Stimulated activated CD4-positive, alpha-beta T cell treated with anti-CD3 and anti-CD28 coated beads, TNF-alpha, amount 100 ng/mL, for 1 hour (primary cell): ENCODE measurements at regions not wholly inside any gene's neighbourhood (a gene's known extent, or its start where the extent isn't known, plus 50 kb on each side); places are given as distances from the start of the nearest gene placed in this dataset.

ENCODE experiments used
- DNase-seq, 3 donors: peaks; one replicate each; pipeline ENCODE4 v3.0.0-alpha.2; 2020; ENCODE audit warnings: low read depth in 3 of 3, low spot score in 1 of 3

GRCh38 chr22:27157666-27158370 is 500.4 kb downstream of the MIAT start:
- no peak for DNase-seq

GRCh38 chr22:27159016-27159415 is 501.6 kb downstream of the MIAT start:
- no peak for DNase-seq

- DNase-seq: no peak
These were observed 502.4 kb downstream of the MIAT start for GRCh38 chr22:27159716-27160295.

GRCh38 chr22:27163162-27164137 is 506.1 kb downstream of the MIAT start:
- no peak for DNase-seq

GRCh38 chr22:27164781-27165503 is 507.6 kb downstream of the MIAT start:
- no peak for DNase-seq

- DNase-seq: no peak
These were observed 511.3 kb downstream of the MIAT start for GRCh38 chr22:27168681-27169080.

GRCh38 chr22:27170491-27170890 is 513.1 kb downstream of the MIAT start:
- no peak for DNase-seq

GRCh38 chr22:27171212-27171611 is 513.8 kb downstream of the MIAT start:
- DNase-seq: no peak

- DNase-seq: no peak
These were observed 516.1 kb downstream of the MIAT start for GRCh38 chr22:27173530-27173929.

GRCh38 chr22:27175021-27175838 is 517.8 kb downstream of the MIAT start:
- no peak for DNase-seq

- DNase-seq: no peak
These were observed 518.6 kb downstream of the MIAT start for GRCh38 chr22:27175974-27176373.

- DNase-seq: no peak
These were observed 521.8 kb downstream of the MIAT start for GRCh38 chr22:27179161-27179560.

- no peak for DNase-seq
These were observed 524.1 kb downstream of the MIAT start for GRCh38 chr22:27181537-27181936.

GRCh38 chr22:27183474-27183873 is 526.1 kb downstream of the MIAT start:
- DNase-seq: no peak

GRCh38 chr22:27185099-27185709 is 527.8 kb downstream of the MIAT start:
- DNase-seq: no peak

GRCh38 chr22:27185760-27186302 is 528.4 kb downstream of the MIAT start:
- no peak for DNase-seq

GRCh38 chr22:27186643-27187042 is 529.3 kb downstream of the MIAT start:
- no peak for DNase-seq

GRCh38 chr22:27192135-27192829 is 534.9 kb downstream of the MIAT start:
- no peak for DNase-seq

- no peak for DNase-seq
These were observed 535.8 kb downstream of the MIAT start for GRCh38 chr22:27193215-27193614.
